GM12878 (cell line): ENCODE measurements at regions not wholly inside any gene's neighbourhood (a gene's known extent, or its start where the extent isn't known, plus 50 kb on each side); places are given as distances from the start of the nearest gene placed in this dataset.

Experiments used
- ATAC-seq: fragments of 200-7000 bp; cut with Tn5 transposase; 3 replicates; pipeline ENCODE4 v1.9.1; 2020; ENCODE audit warnings: mild to moderate bottlenecking, moderate library complexity
- BruUV-seq: library from RNA; stranded (reverse); fragments of 400-500 nt; replicated peaks from 2 replicates; lab custom pipeline; 2021; lab: Mats Ljungman, UMichigan
- CTCF ChIA-PET: fragments of 300-600 bp; sonication (Branson Sonifier 250); formaldehyde crosslinking; extraction: SDS; loops from one replicate; lab custom pipeline; 2021; ENCODE audit warnings: inconsistent platforms; lab: Yijun Ruan, JAX
- POLR2A ChIA-PET: fragments of 350-600 bp; formaldehyde crosslinking; extraction: SDS; loops from one replicate; lab custom pipeline; 2021; ENCODE audit warnings: inconsistent platforms; lab: Charles Lee
- RAD21 ChIA-PET: fragments of 300-600 bp; sonication (Branson Sonifier 250); formaldehyde crosslinking; loops from one replicate; lab custom pipeline; 2023; ENCODE audit warnings: antibody characterized with exemption; ENCODE audit not compliant: unreplicated experiment; lab: Charles Lee
- SMC1A ChIA-PET: fragments of 300-600 bp; sonication (Branson Sonifier 250); formaldehyde crosslinking; loops from one replicate; lab custom pipeline; 2023; ENCODE audit not compliant: unreplicated experiment, uncharacterized antibody; lab: Charles Lee
- DNase-seq: peaks from one replicate; pipeline ENCODE4 v3.0.0-alpha.2; 2011; ENCODE audit warnings: low read depth, low spot score
- FAIRE-seq: peaks from 3 replicates; lab custom pipeline; 2011; peaks lifted over from hg19 to GRCh38; lab: Jason Lieb, UNC
- H2AFZ ChIP-seq: 2 replicates; pipeline ENCODE4 v1.6.0; 2011; ENCODE audit warnings: low read depth, low read length, control low read depth; ENCODE audit not compliant: control insufficient read depth
- H3K27ac ChIP-seq: 2 replicates; pipeline ENCODE4 v1.5.1; 2011; ENCODE audit warnings: control low read depth; ENCODE audit not compliant: control insufficient read depth, insufficient read depth
- H3K27me3 ChIP-seq, 2 experiments: replicated peaks in 1 of 2; 2 replicates each; pipeline versions ENCODE4 v1.6.0 to v1.6.1; 2011; ENCODE audit warnings: low read length in 1 of 2; ENCODE audit not compliant: control insufficient read depth in 2 of 2, insufficient read depth in 2 of 2
- H3K36me3 ChIP-seq, 2 experiments: 2 replicates each; pipeline ENCODE4 v1.5.1; 2011; ENCODE audit warnings: low read length in 1 of 2; ENCODE audit not compliant: control insufficient read depth in 2 of 2, insufficient read depth in 2 of 2
- H3K4me1 ChIP-seq: 2 replicates; pipeline ENCODE4 v1.6.1; 2011; ENCODE audit warnings: mild to moderate bottlenecking, low read length, moderate library complexity, mixed read lengths; ENCODE audit not compliant: control insufficient read depth, insufficient read depth
- H3K4me2 ChIP-seq: 2 replicates; pipeline ENCODE4 v1.6.0; 2011; ENCODE audit warnings: control low read depth; ENCODE audit not compliant: control insufficient read depth, insufficient read depth
- H3K4me3 ChIP-seq: fragments of 200-600 bp; sonication (generic); 2 replicates; pipeline ENCODE4 v1.5.1; 2016
- H3K79me2 ChIP-seq: 2 replicates; pipeline ENCODE4 v1.6.0; 2011; ENCODE audit warnings: low read length; ENCODE audit not compliant: control insufficient read depth, insufficient read depth
- H3K9ac ChIP-seq: 2 replicates; pipeline ENCODE4 v1.8.0; 2011; ENCODE audit warnings: low read length, control low read depth, mixed read lengths; ENCODE audit not compliant: control insufficient read depth, insufficient read depth
- H3K9me3 ChIP-seq: replicated peaks from 3 replicates; pipeline ENCODE4 v1.5.1; 2011; ENCODE audit warnings: mild to moderate bottlenecking, low read length; ENCODE audit not compliant: control insufficient read depth, insufficient read depth
- H4K20me1 ChIP-seq: 2 replicates; pipeline ENCODE4 v1.6.0; 2011; ENCODE audit not compliant: control insufficient read depth, insufficient read depth
- NR2C2 ChIP-seq: IDR thresholded peaks from 2 replicates; pipeline ENCODE4 v1.6.1; 2011; ENCODE audit warnings: borderline replicate concordance, low read depth; ENCODE audit not compliant: control insufficient read depth, insufficient read length
- PBX3 ChIP-seq: IDR thresholded peaks from 2 replicates; pipeline ENCODE4 v1.6.1; 2011; ENCODE audit warnings: mild to moderate bottlenecking, low read depth, low read length, moderate library complexity; ENCODE audit not compliant: insufficient replicate concordance
- SMARCA5 ChIP-seq: fragments of 450-650 bp; IDR thresholded peaks from 2 replicates; pipeline ENCODE4 v1.6.1; 2017; ENCODE audit warnings: mild to moderate bottlenecking
- WGBS: methylation state at CpG from one replicate; pipeline ENCODE4 v1.1.6; 2016; ENCODE audit warnings: low lambda C conversion rate; ENCODE audit not compliant: insufficient replicate concordance, insufficient coverage; ENCODE audit errors: missing lambda C conversion rate; 5-methylcytosine and 5-hydroxymethylcytosine counted together
- in situ Hi-C: fragments of 300-500 bp; cut with MboI; formaldehyde crosslinking; loops from 9 replicates; pipeline ENCODE4 v1.14.3; 2018; ENCODE audit warnings: mixed read lengths
- intact Hi-C: fragments of 100-400 bp; cut with micrococcal nuclease; formaldehyde crosslinking; loops from one replicate; pipeline ENCODE4 v1.14.2; 2022; ENCODE audit not compliant: unreplicated experiment
- TF ChIP-seq, protein P1 (sequence below): fragments of 450-650 bp; IDR thresholded peaks from 2 replicates; pipeline ENCODE4 v1.6.1; 2016; ENCODE audit warnings: mild to moderate bottlenecking, moderate library complexity, borderline replicate concordance
- TF ChIP-seq, protein P2 (sequence below): fragments of 450-650 bp; IDR thresholded peaks from 2 replicates; pipeline ENCODE4 v1.6.1; 2016; ENCODE audit warnings: mild to moderate bottlenecking

DNA sequence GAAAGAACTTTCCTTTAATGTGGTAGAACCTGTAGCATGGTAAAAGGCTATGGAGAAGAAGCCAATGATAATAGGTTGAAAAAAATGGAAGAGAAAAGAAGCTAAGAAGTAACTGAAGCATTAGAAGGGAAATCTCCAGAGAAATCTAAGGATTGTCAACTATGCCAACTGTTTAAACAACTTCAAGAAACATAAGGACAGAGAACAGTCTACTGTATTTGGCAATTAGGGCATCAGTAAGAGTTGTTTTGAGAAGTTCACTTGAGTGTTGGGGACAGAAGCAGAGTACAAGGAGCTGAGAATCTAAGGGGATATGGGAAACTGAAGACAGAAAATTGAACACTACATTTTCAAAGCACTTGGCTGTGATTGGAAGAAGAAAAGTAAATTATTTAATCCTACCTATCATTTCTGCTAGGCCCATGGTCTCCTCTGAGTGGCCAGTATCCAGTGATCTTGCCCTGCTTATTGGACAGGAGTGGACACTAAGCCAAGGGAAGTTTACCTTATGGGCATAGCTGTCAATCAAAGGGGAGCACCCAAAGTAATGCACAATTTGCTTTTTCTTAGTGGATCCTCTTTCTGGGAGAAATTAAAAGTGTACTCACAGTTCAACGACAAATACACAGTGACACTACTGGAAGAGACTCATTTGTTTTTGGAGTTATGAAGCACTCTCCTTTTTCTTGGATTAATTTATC is 56.4 kb upstream of the CCDC71L start:
- Histone ChIP-seq H3K9me3 (no peaks in the 10 kb centered on the region; the same call in 1 of the 3 replicates), H3K9ac (no peak overlapping the region), H3K4me2 (no peak overlapping the region), H3K27me3 (no peaks in the 10 kb centered on the region), H3K79me2 (no peaks in the 10 kb centered on the region), H3K4me3 (no peak overlapping the region), H4K20me1 (no peaks in the 10 kb centered on the region), H3K4me1 (peaks cover 34% of the 10 kb centered on the region), H3K27ac (peak overlapping the region; percentile 25; the same call in 1 of the 2 replicates), H2AFZ (no peak overlapping the region), H3K36me3 (no peaks in the 10 kb centered on the region)
- intact Hi-C loops, result no loop called here
- in situ Hi-C loops, result no loop called here
- FAIRE-seq (no peak), DNase-seq (no peak), ATAC-seq (no peak; the same call in 1 of the 3 replicates)
- CTCF ChIA-PET, result interaction anchor here (0.9 to 3.0 kb wide), 7 partner anchors 8 to 175 kb away, joined by 3 to 20 read pairs (median 4); no protein-coding TSS in a partner anchor
- POLR2A ChIA-PET, result interaction anchor here (0.8 to 1.7 kb wide), 2 partner anchors 38 to 53 kb away, joined by 3 read pairs; no protein-coding TSS in a partner anchor
- RAD21 ChIA-PET, result interaction anchor here (0.6 to 5.5 kb wide), 4 partner anchors 14 to 57 kb away, joined by 3 to 34 read pairs (median 14); partner anchors contain the start of gene CCDC71L
- SMC1A ChIA-PET, result interaction anchor here (0.6 to 6.9 kb wide), 11 partner anchors 8 to 541 kb away, joined by 3 to 84 read pairs (median 4); partner anchors contain the start of gene CCDC71L
- WGBS, result 0% methylated on average over 1 of the region's 1 CpG
- TF ChIP-seq, protein P1, sequence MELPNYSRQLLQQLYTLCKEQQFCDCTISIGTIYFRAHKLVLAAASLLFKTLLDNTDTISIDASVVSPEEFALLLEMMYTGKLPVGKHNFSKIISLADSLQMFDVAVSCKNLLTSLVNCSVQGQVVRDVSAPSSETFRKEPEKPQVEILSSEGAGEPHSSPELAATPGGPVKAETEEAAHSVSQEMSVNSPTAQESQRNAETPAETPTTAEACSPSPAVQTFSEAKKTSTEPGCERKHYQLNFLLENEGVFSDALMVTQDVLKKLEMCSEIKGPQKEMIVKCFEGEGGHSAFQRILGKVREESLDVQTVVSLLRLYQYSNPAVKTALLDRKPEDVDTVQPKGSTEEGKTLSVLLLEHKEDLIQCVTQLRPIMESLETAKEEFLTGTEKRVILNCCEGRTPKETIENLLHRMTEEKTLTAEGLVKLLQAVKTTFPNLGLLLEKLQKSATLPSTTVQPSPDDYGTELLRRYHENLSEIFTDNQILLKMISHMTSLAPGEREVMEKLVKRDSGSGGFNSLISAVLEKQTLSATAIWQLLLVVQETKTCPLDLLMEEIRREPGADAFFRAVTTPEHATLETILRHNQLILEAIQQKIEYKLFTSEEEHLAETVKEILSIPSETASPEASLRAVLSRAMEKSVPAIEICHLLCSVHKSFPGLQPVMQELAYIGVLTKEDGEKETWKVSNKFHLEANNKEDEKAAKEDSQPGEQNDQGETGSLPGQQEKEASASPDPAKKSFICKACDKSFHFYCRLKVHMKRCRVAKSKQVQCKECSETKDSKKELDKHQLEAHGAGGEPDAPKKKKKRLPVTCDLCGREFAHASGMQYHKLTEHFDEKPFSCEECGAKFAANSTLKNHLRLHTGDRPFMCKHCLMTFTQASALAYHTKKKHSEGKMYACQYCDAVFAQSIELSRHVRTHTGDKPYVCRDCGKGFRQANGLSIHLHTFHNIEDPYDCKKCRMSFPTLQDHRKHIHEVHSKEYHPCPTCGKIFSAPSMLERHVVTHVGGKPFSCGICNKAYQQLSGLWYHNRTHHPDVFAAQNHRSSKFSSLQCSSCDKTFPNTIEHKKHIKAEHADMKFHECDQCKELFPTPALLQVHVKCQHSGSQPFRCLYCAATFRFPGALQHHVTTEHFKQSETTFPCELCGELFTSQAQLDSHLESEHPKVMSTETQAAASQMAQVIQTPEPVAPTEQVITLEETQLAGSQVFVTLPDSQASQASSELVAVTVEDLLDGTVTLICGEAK, result no peak
- TF ChIP-seq PBX3 (peak; percentile 56), SMARCA5 (0 out of 2 replicates have a peak, but pooled peaks have one; percentile 50), NR2C2 (no peak)
- TF ChIP-seq, protein P2, sequence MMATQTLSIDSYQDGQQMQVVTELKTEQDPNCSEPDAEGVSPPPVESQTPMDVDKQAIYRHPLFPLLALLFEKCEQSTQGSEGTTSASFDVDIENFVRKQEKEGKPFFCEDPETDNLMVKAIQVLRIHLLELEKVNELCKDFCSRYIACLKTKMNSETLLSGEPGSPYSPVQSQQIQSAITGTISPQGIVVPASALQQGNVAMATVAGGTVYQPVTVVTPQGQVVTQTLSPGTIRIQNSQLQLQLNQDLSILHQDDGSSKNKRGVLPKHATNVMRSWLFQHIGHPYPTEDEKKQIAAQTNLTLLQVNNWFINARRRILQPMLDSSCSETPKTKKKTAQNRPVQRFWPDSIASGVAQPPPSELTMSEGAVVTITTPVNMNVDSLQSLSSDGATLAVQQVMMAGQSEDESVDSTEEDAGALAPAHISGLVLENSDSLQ, result peak; percentile 83
- BruUV-seq, result no TSS peak
